ENCODE measurements at regions not wholly inside any gene's neighbourhood (a gene's known extent, or its start where the extent isn't known, plus 50 kb on each side); places are given as distances from the start of the nearest gene placed in this dataset.

- H3K4me2 ChIP-seq (ENCODE audit: insufficient read depth, insufficient read length, low read length), result no peak overlapping the region
- Mint-ChIP-seq H3K27ac (no peak overlapping the region), H3K4me1 (peaks cover 4% of the 10 kb centered on the region in 2 experiments; a peak in 1 of 4 replicates), H3K4me3 (no peak overlapping the region), H3K27me3 (ENCODE audit: low read depth) (no peaks in the 10 kb centered on the region), H3K9me3 (no peaks in the 10 kb centered on the region), H3K36me3 (ENCODE audit: insufficient read depth in 1 of 3, low read depth in 3 of 3) (no peaks in the 10 kb centered on the region)
- no peaks in the 10 kb centered on the region for H4K20me1 ChIP-seq (ENCODE audit: control insufficient read depth, insufficient read depth, insufficient read length)
- no peak overlapping the region for H3K27ac ChIP-seq (ENCODE audit: insufficient read length, low read depth, low read length)
- no peak overlapping the region for H2AK5ac ChIP-seq (ENCODE audit: insufficient read length, low read length)
- H3K23ac ChIP-seq (ENCODE audit: insufficient read length, low read depth, low read length), result no peak overlapping the region
- no peak overlapping the region for H2AFZ ChIP-seq (ENCODE audit: low read length)
- H2BK20ac ChIP-seq (ENCODE audit: low read depth, low read length, poor library complexity, severe bottlenecking), result no peak overlapping the region
- H3K79me2 ChIP-seq (ENCODE audit: insufficient read depth, low read length), result no peaks in the 10 kb centered on the region
- H3K18ac ChIP-seq (ENCODE audit: insufficient read length, low read depth, low read length), result no peak overlapping the region
- no peaks in the 10 kb centered on the region for H3K27me3 ChIP-seq (ENCODE audit: insufficient read depth, low read length)
- H4K5ac ChIP-seq (ENCODE audit: insufficient read length, low read depth, low read length), result no peak overlapping the region
- DNase-seq, result no peak
- no peak overlapping the region for H2BK120ac ChIP-seq (ENCODE audit: low read depth, low read length, poor library complexity, severe bottlenecking)
- H3K4me1 ChIP-seq (ENCODE audit: insufficient read depth, low read length), result no peaks in the 10 kb centered on the region
- H3K9ac ChIP-seq (ENCODE audit: extremely low read depth, insufficient read length, low read length), result no peak overlapping the region
- no peak overlapping the region for H3K56ac ChIP-seq (ENCODE audit: insufficient read length, low read depth, low read length)
- no peaks in the 10 kb centered on the region for H3K79me1 ChIP-seq (ENCODE audit: insufficient read depth, low read depth, low read length, poor library complexity, severe bottlenecking)
- no peak overlapping the region for H3T11ph ChIP-seq (ENCODE audit: low read length)
- H4K8ac ChIP-seq (replicated peaks; ENCODE audit: insufficient read length, low read depth, low read length), result no peak overlapping the region
- TF ChIP-seq, protein P1, sequence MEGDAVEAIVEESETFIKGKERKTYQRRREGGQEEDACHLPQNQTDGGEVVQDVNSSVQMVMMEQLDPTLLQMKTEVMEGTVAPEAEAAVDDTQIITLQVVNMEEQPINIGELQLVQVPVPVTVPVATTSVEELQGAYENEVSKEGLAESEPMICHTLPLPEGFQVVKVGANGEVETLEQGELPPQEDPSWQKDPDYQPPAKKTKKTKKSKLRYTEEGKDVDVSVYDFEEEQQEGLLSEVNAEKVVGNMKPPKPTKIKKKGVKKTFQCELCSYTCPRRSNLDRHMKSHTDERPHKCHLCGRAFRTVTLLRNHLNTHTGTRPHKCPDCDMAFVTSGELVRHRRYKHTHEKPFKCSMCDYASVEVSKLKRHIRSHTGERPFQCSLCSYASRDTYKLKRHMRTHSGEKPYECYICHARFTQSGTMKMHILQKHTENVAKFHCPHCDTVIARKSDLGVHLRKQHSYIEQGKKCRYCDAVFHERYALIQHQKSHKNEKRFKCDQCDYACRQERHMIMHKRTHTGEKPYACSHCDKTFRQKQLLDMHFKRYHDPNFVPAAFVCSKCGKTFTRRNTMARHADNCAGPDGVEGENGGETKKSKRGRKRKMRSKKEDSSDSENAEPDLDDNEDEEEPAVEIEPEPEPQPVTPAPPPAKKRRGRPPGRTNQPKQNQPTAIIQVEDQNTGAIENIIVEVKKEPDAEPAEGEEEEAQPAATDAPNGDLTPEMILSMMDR (conservative IDR thresholded peaks at IDR 0.05), result no peak
- H4K91ac ChIP-seq (ENCODE audit: insufficient read length, low read depth, low read length), result no peak overlapping the region
- H2BK15ac ChIP-seq (ENCODE audit: low read depth, low read length), result no peak overlapping the region
- no peak overlapping the region for H2BK5ac ChIP-seq (ENCODE audit: insufficient read length, low read length)
- no CpG with 5 or more reads among the region's 2 CpGs for WGBS (ENCODE audit: extremely low coverage, insufficient read length, low lambda C conversion rate)
- no peaks in the 10 kb centered on the region for H3K9me3 ChIP-seq (ENCODE audit: control insufficient read depth, low read depth, low read length)
- H3K4ac ChIP-seq (ENCODE audit: low read depth, low read length), result no peak overlapping the region
- no peak overlapping the region for H3K14ac ChIP-seq (ENCODE audit: insufficient read depth, low read length)
- H3K23me2 ChIP-seq (ENCODE audit: insufficient read length, low read depth, low read length, poor library complexity, severe bottlenecking), result no peaks in the 10 kb centered on the region
- no peak overlapping the region for H2BK12ac ChIP-seq (ENCODE audit: insufficient read length, low read depth, low read length)
Observed at GRCh38 chr2:107006836-107007235, 120.9 kb upstream of the ST6GAL2 start.

All from H9 (cell line).